ENCODE measurements at regions not wholly inside any gene's neighbourhood (a gene's known extent, or its start where the extent isn't known, plus 50 kb on each side); places are given as distances from the start of the nearest gene placed in this dataset.

GRCh38 chr1:238252033-238252802, 361.5 kb upstream of the ZP4 start:
- peak; percentile 48 for ATAC-seq

GRCh38 chr1:238248356-238248755, 357.6 kb upstream of the ZP4 start:
- ATAC-seq, result no peak

GRCh38 chr1:238242181-238242580, 351.5 kb upstream of the ZP4 start:
- peak; percentile 36 for ATAC-seq

- ATAC-seq, result no peak
Measured at GRCh38 chr1:238241607-238242006, 350.9 kb upstream of the ZP4 start.

- no peak for ATAC-seq
Measured at GRCh38 chr1:238239343-238239742, 348.6 kb upstream of the ZP4 start.

- no peak for ATAC-seq
Measured at GRCh38 chr1:238233966-238234365, 343.2 kb upstream of the ZP4 start.

- ATAC-seq, result no peak
Measured at GRCh38 chr1:238232084-238232710, 341.5 kb upstream of the ZP4 start.

- no peak for ATAC-seq
Measured at GRCh38 chr1:238226810-238227209, 336.1 kb upstream of the ZP4 start.

GRCh38 chr1:238223076-238223640, 332.4 kb upstream of the ZP4 start:
- ATAC-seq, result peak; percentile 88

GRCh38 chr1:238221738-238222137, 331.0 kb upstream of the ZP4 start:
- no peak for ATAC-seq

GRCh38 chr1:238214449-238214848, 323.7 kb upstream of the ZP4 start:
- ATAC-seq, result no peak

- no peak for ATAC-seq
Measured at GRCh38 chr1:238205045-238205662, 314.4 kb upstream of the ZP4 start.

- ATAC-seq, result no peak
Measured at GRCh38 chr1:238201992-238202391, 311.3 kb upstream of the ZP4 start.

- no peak for ATAC-seq
Measured at GRCh38 chr1:238199325-238199724, 308.6 kb upstream of the ZP4 start.

GRCh38 chr1:238196516-238196915, 305.8 kb upstream of the ZP4 start:
- no peak for ATAC-seq

- no peak for ATAC-seq
Measured at GRCh38 chr1:238191170-238191569, 300.4 kb upstream of the ZP4 start.

GRCh38 chr1:238187575-238187949, 296.8 kb upstream of the ZP4 start:
- ATAC-seq, result no peak

- no peak for ATAC-seq
Measured at GRCh38 chr1:238186887-238187574, 296.3 kb upstream of the ZP4 start.

- ATAC-seq, result no peak
Measured at GRCh38 chr1:238177960-238178645, 287.4 kb upstream of the ZP4 start.

- ATAC-seq, result no peak
Measured at GRCh38 chr1:238177351-238177750, 286.6 kb upstream of the ZP4 start.

GRCh38 chr1:238176441-238176840, 285.7 kb upstream of the ZP4 start:
- no peak for ATAC-seq

GRCh38 chr1:238171985-238172384, 281.3 kb upstream of the ZP4 start:
- ATAC-seq, result no peak
